ENCODE measurements at regions not wholly inside any gene's neighbourhood (a gene's known extent, or its start where the extent isn't known, plus 50 kb on each side); places are given as distances from the start of the nearest gene placed in this dataset.

DNA sequence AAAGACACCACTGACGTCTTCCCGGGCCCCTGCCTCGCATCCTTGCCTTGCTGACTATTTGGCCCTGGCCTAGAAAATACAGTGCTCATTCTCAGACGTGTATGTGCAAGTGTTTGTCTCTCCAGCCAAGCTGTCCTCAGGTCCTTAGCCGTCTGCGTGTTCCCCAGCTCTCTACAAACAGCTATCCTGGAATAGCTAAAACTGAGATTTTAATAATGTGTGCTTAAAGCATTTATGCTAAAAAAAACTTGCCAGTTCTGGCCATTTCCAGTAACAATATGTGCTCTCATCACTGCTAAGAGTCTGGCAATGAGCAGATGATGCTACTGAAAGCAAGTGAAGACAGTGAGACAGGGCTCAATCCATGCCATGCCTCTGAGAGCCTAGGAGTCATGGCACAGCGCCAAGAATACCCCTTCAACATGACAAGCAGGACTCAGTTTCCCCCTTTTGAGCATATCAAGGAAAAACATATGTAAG is 55.7 kb downstream of the IRF2BP2 start:
- no peak for DNase-seq (ENCODE audit: low read depth, low spot score)

DNA sequence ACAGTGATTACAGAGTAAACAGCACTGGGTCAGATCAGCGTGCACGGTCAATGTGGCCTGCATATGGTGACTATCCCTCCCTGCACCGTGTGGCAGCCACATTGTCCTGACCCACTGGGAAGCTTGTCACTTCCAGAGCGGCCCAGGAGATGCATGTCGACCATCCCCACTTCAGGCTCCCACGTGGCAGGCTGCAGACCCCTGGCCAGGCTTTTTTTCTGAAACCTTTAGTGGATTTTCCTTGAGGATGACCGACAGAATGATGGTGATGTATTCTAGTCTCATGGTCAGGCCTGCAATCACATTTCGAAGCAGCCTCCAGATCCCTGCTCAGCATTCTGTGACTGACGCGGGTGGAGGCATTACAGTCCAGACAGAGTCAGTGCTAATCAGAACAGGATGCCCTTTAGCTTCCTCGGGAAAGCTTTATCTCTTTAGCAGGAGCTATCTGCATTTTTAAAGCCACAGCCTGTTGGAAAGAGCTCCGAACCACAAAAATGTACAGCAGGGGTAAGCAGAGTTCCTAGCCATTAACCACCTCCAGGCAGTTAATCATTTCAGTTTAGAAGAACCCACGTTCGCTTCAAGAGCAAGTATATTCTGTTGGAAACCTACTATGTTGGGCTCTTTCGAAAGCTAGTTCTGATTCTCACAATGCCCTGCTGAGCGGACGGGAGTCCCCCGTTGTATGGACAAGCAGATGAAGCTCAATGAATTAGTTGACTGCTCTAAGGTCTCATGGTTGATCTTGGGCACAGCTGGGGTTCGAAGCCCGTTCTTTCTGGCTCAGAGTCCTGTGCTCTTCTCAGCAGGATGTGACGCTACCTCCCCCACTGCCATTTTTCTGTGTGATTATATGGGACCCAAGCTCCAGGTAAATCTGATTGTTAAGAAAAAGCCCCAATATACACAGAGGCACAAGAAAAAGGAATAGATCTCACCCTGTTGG is 56.5 kb downstream of the IRF2BP2 start:
- no peak for DNase-seq (ENCODE audit: low read depth, low spot score)

DNA sequence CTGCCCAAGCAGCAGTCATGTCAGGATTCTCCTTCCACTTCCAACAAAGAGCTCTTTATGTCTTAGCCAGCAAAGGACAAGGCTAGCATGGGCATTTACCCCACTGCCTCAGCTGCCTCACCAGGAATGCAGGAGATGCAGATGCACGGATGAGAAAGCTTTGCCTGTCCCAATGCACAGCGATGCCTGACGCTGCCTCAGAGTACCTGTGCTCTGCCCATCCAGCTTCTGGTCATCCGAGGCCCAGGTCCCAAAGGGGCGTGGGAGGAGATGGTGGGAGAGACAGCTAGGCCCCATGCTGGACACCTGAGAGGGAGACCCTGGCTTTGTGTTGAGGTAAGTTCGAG is 59.0 kb downstream of the IRF2BP2 start:
- DNase-seq (ENCODE audit: low read depth, low spot score): no peak

DNA sequence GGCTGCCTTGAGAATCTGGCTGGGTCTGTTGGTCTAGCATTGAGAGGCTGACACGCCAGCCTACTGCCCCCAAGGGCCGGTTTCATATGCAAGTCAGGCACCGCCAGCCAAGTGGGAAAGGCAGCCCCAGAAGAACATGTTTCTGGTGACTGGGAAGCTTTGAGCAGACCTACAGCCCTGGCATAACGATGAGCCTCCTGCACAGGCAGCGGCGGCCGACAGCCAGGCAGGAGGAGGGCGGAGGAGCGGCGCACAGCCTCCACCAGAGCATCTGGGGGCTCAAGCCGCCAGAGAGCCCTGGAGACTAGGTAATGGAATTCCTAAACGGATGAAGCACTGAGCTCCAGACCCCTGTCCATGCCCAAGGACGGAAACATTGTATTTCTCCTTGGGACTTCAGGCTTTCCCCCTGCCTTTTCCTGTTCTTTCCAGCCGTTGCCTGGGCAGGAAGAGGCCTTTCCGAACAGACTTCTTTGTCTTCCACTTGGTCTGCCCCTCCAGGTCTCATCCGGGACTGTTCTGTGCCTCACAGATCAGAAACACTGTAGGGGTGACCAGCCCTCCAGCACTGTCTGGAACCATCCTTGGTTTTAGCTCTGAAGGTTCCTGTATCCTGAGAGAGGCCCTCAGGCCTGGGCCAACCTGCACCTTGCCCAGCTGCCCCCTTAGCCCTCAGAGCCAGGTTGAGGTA is 59.5 kb downstream of the IRF2BP2 start:
- no peak for DNase-seq (ENCODE audit: low read depth, low spot score)

DNA sequence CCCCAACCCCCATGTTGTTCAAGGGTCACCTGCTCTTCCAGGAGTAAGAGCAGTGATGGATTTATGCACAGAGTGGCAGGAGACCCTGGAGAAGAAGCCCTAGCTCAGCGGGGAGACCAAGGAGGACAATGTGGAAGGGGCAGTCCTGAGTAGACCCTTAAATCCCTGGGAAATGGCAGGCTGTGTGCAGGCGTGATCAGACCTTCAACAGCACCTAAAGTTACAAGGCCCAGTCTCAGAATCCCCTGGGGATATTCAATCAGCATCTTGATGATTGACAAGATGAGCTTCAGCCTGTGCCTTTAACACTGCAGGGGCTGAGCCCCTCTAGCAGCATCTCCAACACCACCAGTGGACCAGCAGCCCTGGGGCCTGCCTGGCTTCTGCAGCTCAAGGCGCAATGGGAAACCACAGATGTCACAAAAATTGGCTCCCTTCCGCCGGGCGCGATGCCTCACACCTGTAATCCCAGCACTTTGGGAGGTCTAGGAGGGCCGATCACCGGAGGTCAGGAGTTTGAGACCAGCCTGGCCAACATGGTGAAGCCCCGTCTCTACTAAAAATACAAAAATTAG is 60.4 kb downstream of the IRF2BP2 start:
- no peak for DNase-seq (ENCODE audit: low read depth, low spot score)

DNA sequence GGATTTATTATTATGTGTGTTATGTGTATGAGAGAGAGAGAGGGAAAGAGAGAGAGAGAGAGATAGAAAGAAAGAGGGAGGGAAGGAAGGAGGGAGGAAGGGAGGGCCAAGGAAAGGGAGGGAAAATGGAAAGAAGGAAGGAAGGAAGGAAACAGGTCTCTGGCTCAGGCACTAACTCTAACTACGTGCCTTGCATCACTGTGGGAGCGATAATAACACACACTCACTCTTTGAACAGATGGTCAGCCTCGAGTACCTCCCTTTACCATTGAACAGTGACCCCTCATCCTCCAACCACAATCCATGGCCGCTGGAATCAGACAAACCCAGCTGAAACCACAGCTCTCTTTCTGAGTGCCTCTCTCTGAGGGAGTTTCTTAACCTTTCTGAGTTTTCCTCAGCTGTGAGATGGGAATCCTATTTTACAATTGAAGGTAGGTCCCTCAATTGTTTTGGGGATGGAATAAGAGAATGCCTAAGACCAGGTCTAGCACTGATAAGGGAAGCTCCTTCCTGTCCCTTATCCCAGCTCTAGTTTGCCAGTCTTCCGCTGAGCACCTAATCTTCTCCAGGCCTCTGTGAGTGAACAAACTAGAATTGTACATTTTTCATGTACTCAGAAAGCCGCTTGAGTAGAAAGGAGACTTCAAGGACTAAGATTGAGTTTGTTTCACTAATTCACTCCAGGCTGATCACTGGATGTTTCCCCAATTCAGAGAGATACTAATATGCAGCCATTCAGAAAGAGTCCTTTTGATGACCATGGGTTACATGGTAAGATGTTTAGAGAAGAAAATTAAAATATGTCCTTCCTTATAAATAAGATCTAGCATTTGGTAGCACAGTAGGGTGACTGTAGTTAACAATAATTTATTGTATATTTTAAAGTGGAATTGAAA is 62.8 kb downstream of the IRF2BP2 start:
- no peak for DNase-seq (ENCODE audit: low read depth, low spot score)

DNA sequence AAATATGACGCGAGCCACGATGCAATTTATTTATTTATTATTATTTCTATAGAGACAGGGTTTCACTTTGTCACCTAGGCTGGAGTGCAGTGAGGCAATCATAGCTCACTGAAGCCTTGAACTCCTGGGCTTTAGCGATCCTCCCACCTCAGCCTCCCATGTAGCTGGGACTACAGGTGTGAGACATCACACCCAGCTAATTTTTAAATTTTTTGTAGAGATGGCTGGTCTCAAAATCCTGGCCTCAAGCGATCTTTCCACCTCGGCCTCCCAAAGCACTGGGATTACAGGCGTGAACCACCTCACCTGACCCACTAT is 63.6 kb downstream of the IRF2BP2 start:
- DNase-seq (ENCODE audit: low read depth, low spot score): no peak

DNA sequence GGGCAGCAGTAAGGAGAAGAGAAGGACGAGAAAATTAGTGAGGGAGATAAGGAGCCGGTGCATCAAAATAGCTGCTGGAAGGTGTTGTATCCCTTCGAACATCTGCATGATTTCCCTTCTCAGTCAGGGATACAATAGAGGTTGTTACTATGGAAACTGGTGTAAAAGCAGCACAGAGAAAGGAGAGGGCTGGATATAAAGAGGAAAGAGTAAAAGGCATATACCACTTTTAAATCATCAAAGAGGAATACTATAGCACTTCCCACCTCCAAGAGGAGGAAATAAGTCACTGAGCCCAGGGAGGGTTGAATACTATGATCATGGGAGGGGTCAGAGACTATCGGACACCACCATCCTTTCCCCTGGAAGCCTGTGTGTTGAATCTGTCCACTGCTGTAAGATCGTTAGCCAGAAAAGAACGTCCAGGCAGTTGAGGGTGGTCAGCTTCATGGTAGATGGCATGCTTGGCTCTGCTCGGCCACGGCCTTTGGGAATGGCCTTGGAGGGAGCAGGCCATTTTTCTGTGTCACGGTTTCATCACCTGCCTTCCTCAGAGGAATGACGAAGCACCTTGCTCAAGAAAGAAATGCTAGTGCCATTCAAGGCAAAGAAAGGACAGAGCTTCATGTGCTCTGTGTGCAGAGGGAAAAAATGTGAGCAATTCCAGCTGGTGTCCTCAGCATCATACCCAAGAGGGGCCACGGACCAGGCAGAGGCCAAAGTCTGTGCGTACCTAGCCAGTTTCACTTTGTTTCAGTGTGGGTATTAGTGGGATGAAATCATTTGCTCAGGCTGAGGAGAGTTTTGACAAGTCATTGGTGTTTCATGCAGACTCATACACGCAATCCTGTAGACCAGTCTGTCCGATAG is 64.2 kb downstream of the IRF2BP2 start:
- no peak for DNase-seq (ENCODE audit: low read depth, low spot score)

DNA sequence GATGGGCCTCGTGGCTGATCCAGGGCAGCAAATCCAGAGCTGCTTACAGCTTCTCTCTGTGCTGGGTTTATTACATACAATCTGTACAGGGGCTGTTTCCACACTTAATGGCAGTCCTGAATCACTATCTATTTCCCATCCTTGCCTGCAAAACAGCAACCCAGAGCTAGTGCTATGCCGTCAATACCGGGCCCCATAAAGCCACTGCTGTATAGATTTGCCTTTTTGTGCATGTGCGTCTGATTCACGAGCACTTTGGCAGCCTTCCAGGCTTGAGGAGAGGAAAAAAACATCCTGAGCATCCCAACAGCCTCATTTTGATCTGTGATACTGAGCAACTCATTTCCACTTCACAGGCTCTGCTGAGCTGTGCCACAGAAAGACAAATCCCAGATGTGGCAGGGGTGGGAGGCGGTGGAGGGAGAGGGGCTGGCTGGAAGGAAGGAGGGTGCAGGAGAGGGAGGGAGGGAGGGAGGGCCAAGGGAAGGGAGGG is 65.2 kb upstream of the TARBP1 start:
- peak; percentile 91 for DNase-seq (ENCODE audit: low read depth, low spot score)

DNA sequence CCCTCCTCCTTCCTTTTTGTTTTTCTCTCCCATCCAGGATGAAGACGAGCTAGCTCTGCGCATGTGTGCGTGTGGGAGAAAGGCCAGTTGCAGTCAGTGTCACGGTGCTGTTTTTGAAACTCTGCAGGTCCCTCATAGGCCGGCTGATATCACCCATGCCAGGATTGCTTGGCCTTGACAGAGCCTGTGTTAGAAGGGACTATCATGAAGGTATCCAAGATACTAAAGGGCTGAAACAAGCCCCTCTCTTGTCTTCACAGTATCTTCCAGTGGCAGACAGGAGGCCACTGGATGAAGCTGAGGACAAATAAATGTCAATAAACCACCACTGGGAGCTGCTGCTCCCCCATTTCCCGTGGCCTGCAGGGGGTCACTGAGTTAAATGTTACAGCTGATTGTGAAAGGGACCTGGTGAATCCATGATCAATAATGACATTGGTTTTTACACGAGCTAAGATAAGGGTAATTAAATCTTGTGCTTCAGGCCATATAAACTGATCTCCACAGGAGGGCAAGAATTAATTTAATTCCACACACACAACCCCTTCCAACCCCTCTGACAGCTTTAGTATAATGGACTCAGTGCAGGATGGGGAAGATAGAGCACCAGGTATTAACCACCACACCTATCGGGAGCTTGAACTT is 64.6 kb upstream of the TARBP1 start:
- no peak for DNase-seq (ENCODE audit: low read depth, low spot score)

DNA sequence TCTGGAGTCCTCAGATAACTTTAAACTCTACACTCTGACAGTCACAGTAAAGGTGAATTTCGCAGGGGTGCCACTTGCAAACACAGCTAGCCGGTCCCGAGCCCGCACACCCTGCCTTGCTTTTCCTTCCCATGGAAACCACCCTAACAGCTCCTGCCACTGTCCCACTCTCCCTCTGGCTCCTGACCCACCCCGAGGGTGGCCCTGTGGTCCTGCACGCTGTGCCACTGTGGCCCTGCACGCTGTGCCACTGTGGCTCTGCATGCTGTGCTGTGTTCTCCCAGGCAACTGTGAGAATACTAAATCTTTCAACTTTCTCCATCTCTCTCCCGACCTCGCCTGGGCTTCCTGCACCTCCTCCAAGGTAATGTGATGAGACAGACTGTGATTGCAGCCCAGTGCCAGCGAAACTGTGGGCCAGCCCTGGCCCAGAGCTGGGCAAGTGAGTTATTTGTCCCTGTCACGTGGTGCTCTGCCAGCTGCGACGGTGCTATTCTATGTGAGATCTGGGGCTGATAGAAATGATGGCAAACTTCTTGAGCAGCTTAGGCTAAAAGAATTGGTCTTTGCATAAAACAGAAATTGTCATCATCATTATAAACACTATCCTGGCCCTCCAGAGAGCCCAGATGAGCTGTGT is 63.4 kb upstream of the TARBP1 start:
- DNase-seq (ENCODE audit: low read depth, low spot score): no peak

DNA sequence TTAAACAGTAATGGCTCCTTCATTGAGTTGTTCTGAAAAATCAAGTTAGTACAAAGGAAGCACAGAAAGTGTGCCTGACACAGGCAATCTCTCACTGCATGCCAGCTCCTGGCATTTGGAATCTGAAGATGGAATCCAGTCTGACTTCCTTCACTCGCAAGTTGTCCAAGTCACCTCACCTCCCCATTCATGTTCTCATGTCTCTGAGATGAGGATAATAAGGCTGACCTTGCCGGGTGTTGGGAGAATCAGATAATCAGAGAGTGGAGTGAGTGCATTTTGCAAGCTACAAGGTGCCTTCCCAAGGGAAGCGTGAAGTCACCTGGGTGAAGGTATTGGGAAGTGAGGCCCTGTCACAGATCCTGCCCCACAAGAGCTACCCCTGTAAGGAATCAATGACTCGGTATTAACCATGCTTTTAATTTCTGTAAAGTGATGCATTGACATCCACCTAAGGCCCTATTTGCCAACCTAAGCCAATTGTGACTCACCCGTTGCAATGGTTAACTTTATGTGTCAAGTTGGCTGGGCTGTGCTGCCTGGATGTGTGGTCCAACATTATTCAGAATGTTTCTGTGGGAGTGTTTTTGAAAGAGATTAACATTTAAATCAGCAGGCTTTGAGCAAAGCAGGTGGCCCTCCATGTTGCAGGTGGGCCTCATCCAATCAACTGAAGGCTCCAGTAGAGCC is 62.5 kb upstream of the TARBP1 start:
- DNase-seq (ENCODE audit: low read depth, low spot score): no peak

DNA sequence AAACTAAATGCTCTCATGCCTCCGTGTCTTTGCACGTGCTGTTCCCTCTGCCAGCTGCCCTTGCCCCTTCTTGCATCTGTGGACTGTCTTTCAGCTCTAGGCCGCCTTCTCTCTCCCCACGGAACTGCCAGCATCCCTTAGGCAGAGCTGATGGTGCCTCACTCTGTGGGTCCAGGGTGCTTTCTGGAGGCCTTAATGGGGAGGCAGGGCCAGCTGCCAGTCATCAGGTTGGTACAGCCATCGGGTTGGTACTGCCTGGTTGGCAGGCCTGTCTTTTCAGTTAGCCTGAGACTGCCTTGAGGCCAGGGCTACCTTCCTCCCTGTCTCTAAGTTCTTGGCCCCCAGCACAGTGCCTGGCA is 61.4 kb upstream of the TARBP1 start:
- no peak for DNase-seq (ENCODE audit: low read depth, low spot score)

DNA sequence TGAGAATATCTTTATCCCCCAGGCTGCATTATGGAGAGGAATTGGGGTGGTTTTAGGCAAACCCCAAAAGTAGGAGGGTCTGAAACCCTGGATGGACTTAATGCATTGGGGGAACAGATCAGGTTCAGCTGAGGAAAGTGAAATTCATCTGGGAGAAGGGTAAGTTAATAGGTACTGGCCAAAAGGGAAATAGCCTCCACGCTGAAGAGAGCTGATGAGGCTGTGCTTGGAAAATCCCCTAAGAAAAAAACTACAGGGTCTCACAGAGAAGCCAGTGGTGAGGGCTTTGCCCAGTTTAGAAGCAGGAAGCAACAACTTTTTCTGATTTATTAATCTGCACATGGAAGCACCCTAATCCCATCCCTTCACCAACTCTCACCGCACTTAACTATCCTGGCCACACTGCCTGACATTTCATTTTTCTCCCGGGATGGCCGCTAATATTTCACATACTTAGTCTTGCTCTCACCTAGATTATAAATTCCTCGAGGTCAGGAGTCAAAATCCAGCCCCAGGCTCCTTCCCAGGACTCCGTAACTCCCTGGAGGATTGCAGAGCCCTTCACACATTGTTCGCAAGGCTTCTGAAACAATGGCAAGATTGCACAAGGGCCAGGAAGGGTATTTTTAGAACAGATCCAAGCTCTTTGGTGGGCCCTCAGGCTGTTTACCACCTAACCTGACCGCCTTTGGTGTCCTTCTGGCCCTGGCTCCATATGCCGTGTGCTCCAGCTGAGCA is 60.9 kb upstream of the TARBP1 start:
- DNase-seq (ENCODE audit: low read depth, low spot score): no peak

DNA sequence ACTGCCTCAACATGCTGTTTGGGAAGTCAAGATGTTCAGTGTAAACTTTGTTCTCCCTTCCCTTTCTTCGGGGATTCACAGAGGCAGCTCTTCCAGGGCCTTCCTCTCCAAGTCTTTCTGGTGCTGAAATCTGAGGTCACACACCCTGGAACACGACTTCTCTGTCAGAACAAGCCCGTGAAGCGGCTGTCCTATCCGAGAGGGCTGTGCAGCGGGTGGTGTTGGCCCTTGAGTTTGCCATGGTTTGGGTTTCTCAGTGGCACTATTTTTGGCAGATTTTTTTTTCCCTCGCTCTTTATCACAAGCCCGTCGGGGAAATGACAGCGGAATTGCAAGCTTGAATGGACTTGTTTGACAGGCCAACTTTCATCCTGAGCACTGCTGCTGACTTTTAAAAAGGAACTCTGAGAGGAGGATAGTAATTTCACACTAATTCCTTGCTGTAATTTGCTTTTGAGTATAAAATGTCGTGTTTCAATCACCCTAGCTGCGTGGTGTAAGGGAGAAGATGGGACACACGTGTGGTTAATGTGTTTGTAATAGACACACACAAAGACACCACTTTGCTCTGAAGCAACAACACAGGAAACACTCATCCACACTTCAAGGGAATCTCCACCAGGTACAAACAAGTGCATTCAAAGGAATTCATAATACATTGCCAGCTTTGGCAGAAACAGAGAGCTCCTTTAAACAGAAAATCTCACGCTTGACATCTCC is 60.1 kb upstream of the TARBP1 start:
- DNase-seq (ENCODE audit: low read depth, low spot score): no peak

DNA sequence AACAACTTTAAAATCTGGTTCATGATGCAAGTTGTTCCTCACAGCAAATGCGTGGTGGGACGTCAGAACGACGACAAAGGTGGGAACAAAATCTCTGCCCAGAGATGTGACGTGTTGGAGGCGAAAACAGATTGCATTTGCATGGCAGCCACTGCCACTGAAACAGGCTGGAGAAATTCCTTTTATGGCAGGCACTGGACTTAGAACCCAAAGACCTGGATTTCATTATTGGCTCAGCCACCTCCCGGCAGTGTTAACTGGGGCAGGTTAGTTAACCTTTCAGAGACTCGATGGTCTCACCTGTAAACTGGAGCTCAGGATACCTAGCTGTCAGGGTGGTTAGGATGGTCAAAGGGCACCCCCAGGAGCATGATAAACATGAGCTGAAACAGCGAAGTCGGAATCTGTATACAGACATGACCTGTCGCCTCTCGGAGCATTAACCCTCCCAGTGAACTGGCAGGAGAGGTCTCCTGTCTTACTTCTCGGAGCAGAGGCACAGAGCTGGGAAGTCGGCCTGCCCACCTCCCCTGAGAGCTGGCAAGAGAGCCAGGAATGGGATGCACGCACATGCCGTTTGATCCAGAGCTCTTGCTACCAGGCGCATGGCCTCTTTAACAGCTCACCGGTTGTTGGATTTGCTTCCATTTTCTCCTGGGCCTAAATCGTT is 59.2 kb upstream of the TARBP1 start:
- no peak for DNase-seq (ENCODE audit: low read depth, low spot score)

DNA sequence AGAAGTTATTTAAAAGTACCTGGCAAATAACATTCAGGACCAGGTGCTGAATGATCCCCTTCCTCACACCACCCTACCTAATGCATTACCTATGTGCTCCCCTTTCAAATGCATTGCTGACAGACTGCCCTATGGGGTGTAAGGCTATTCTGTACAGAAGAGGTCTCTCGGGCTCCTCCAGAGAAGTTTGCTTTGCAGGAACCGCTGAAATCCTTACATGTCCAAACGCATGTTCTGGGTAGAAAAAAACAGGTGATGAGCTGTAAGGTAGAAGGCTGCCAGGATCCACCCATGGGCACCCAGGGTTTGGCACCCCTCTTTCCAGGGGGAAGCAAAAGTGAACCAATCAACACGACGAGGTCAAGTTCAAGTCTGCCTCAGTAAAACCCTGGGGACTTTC is 58.3 kb upstream of the TARBP1 start:
- DNase-seq (ENCODE audit: low read depth, low spot score): no peak
